GM13977 (cell line): ENCODE measurements at regions not wholly inside any gene's neighbourhood (a gene's known extent, or its start where the extent isn't known, plus 50 kb on each side); places are given as distances from the start of the nearest gene placed in this dataset.

Experiments used
- DNase-seq: peaks from one replicate; pipeline ENCODE4 v3.0.0; 2012; ENCODE audit warnings: low spot score
- in situ Hi-C: fragments of 300-500 bp; cut with MboI; formaldehyde crosslinking; loops from one replicate; pipeline ENCODE4 v1.12.0; 2022; ENCODE audit warnings: low sequenced_read_pairs, low pct_unique_long_range_greater_than_20kb, mixed read lengths, inconsistent platforms; ENCODE audit not compliant: unreplicated experiment
- TF ChIP-seq, protein P1 (sequence below): IDR thresholded peaks from 2 replicates; pipeline ENCODE4 v1.5.1; 2012; ENCODE audit warnings: mild to moderate bottlenecking, control low read depth; ENCODE audit not compliant: insufficient read depth; ENCODE audit errors: extremely low read depth, missing control alignments

DNA sequence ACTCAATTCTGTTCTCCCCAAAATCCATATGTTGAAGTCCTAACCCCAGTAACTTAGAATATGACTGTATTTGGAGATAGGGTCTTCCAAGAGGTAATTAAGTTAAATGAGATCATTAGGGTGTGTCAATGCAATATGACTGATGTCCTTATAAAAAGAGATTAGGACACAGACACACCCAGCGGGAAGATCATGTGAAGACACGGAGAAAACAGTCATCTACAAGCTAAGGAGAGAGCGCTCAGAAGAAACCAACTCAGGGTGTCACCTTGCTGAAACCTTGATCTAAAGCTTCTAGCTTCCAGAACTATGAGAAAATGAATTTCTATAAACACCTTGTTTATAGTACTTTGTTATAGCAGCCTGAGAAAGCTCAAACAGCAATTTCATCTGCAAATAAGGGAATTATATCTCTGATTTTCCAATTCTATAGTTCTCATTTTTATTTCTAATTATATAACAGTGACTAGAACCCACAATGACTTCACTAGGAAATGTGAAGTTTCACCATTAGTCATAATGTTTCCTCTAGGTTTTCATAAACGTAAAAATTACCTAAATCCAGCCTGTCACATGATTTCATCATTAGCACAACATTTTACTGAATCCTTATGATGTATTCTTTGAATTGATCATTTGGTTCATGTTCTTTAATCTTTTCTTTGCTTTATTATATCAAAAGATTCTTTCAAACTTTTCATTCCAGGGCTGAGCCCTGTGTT, 459.1 kb upstream of the MDFIC2 start:
- in situ Hi-C loops = no loop called here
- no peak for DNase-seq
- TF ChIP-seq, protein P1, sequence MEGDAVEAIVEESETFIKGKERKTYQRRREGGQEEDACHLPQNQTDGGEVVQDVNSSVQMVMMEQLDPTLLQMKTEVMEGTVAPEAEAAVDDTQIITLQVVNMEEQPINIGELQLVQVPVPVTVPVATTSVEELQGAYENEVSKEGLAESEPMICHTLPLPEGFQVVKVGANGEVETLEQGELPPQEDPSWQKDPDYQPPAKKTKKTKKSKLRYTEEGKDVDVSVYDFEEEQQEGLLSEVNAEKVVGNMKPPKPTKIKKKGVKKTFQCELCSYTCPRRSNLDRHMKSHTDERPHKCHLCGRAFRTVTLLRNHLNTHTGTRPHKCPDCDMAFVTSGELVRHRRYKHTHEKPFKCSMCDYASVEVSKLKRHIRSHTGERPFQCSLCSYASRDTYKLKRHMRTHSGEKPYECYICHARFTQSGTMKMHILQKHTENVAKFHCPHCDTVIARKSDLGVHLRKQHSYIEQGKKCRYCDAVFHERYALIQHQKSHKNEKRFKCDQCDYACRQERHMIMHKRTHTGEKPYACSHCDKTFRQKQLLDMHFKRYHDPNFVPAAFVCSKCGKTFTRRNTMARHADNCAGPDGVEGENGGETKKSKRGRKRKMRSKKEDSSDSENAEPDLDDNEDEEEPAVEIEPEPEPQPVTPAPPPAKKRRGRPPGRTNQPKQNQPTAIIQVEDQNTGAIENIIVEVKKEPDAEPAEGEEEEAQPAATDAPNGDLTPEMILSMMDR = no peak

DNA sequence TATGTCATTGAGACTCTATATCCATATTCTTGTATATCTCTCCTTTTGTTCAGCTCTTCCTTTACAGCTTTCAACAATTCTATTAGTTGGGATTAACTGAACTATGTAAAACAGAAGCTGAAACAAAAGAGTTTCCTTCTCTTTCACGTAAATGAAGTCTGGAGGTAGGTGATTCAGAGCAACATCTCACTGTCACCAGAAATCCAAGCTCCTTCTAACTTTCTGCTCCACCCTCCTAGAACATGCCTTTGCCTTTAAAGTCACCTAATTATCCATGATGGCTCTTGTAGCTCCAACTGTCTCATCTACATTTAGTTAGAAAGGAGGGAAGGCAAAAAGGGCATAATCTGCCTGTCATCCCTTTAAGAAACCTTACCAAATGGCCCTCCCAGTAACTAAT, 458.2 kb upstream of the MDFIC2 start:
- in situ Hi-C loops = no loop called here
- DNase-seq = no peak
- TF ChIP-seq, protein P1 = no peak

DNA sequence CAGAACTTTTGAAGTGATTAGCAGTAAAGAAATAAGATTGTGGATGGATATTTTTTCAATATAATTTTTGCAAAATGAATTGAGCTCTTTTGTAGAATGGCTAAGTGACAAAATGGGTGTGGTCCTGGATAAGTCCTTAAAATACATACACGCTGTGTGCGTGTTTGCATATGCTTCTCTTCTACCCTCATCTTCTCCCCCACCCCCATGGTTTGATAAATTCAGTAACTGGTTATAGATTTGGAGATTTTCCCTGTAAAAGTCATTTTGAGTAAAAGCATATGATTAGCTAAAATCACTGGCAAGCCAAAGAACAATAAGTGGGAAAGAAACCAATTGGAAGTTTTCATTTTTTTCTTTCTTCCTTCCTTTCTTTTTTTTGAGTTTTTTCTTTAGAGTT, 453.9 kb upstream of the MDFIC2 start:
- in situ Hi-C loops = no loop called here
- TF ChIP-seq, protein P1 = no peak
- DNase-seq = no peak

DNA sequence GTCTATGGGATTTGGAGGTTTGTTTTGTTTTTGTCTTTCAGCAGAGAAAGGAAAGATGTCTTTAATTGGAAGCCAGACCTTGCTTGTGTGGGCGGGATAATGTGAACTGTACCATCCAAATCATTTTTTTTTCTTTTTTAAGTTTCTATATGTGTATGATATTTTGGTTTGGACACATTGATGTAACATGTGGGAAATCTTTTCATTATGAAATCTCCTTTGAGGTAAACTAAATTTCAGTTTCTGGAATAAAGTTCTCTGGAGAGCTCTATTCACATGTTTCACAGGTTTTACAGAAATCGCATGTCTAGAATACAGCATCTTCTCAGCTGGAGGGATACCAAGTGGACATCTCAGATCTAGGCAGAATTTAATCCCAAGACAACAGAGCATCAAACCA, 451.5 kb upstream of the MDFIC2 start:
- TF ChIP-seq, protein P1 = no peak
- in situ Hi-C loops = no loop called here
- DNase-seq = no peak

DNA sequence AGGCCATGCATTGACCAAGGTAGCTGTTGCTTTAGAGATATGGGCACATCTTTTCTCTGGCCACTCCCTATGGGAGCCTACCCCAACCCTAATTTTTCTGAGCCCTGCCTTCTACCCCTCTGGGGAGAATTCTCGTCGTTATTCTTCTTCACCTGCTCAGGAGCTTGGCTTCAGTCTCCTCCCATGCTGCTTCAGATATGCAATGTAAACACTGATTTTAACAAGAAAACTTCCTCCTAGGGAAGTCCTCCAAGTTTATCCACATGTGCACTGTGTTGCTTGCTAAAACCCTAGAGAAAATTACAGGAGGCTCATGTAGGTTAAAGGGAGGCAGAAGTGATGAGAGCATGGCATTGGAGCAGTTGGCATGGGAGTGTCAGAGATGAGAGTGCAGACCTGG, 445.2 kb upstream of the MDFIC2 start:
- TF ChIP-seq, protein P1 = no peak
- DNase-seq = no peak
- in situ Hi-C loops = no loop called here

DNA sequence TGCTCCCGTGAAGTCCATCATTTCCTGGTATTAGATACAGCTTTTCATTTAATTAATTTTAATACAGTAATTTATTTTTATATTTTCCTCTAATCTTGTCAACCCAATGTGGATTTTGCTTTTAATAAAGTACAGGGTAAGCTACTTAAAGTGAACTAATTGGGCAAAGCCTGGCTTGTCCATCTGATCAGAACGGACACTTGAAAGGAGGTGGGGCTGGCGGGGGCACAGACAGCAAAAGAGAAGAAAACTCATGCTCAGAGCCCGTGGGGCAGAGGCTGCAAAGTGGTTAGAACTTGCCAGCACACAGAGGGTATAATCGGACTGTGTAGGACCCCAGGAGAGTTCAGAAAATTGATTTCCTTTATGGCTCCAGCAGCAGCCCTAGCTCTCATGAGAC, 443.1 kb upstream of the MDFIC2 start:
- TF ChIP-seq, protein P1 = no peak
- DNase-seq = no peak
- in situ Hi-C loops = no loop called here
